HL-60 (cell line): ENCODE measurements at regions not wholly inside any gene's neighbourhood (a gene's known extent, or its start where the extent isn't known, plus 50 kb on each side); places are given as distances from the start of the nearest gene placed in this dataset.

Experiments used
- DNase-seq, 2 experiments: peaks; one replicate each; pipeline ENCODE4 v3.0.0-alpha.2; 2010 to 2020; ENCODE audit warnings: low read depth in 1 of 2, low spot score in 1 of 2
- H3K27ac ChIP-seq: fragments of 250-450 bp; sonication (Bioruptor Pico); replicated peaks from 2 replicates; pipeline ENCODE4 v1.5.1; 2020; ENCODE audit warnings: mild to moderate bottlenecking, moderate library complexity
- H3K27me3 ChIP-seq: fragments of 250-450 bp; sonication (Bioruptor Pico); 2 replicates; pipeline ENCODE4 v1.5.1; 2021; ENCODE audit warnings: mild to moderate bottlenecking, moderate library complexity; ENCODE audit not compliant: insufficient read depth, poor library complexity, severe bottlenecking
- H3K4me3 ChIP-seq: replicated peaks from 2 replicates; pipeline ENCODE4 v1.5.1; 2011; ENCODE audit warnings: mild to moderate bottlenecking, control low read depth, low read length; ENCODE audit not compliant: insufficient read depth
- CTCF ChIP-seq: IDR thresholded peaks from one replicate; pipeline ENCODE4 v1.5.1; 2011; ENCODE audit warnings: low read length, control low read depth, inconsistent platforms; ENCODE audit not compliant: insufficient read depth
- GABPA ChIP-seq: IDR thresholded peaks from 2 replicates; pipeline ENCODE4 v1.6.1; 2012; ENCODE audit warnings: low read depth
- POLR2AphosphoS5 ChIP-seq: IDR thresholded peaks from 2 replicates; pipeline ENCODE4 v1.6.1; 2012; ENCODE audit warnings: low read depth
- REST ChIP-seq: IDR thresholded peaks from 2 replicates; pipeline ENCODE4 v1.6.1; 2012; ENCODE audit warnings: low read depth; ENCODE audit not compliant: insufficient replicate concordance
- SPI1 ChIP-seq: IDR thresholded peaks from 2 replicates; pipeline ENCODE4 v1.6.1; 2012; ENCODE audit warnings: low read depth, mild to moderate bottlenecking, borderline replicate concordance

GRCh38 chr16:59749662-59750336, 1015.7 kb upstream of the GOT2 start:
- DNase-seq = no peak
- Histone ChIP-seq H3K27ac (no peak overlapping the region), H3K4me3 (no peak overlapping the region), H3K27me3 (no peaks in the 10 kb centered on the region)
- no peak for TF ChIP-seq SPI1

GRCh38 chr16:59748531-59748930, 1014.4 kb upstream of the GOT2 start:
- no peak for DNase-seq
- no peak overlapping the region for H3K4me3 ChIP-seq
- TF ChIP-seq REST = no peak
- TF ChIP-seq CTCF = no peak
- no peak for TF ChIP-seq SPI1
- no peak for TF ChIP-seq GABPA
- no peak for TF ChIP-seq POLR2AphosphoS5
- H3K27me3 ChIP-seq = no peaks in the 10 kb centered on the region
- H3K27ac ChIP-seq = no peak overlapping the region

GRCh38 chr16:59743504-59743903, 1009.4 kb upstream of the GOT2 start:
- TF ChIP-seq REST = no peak
- no peak for TF ChIP-seq GABPA
- TF ChIP-seq CTCF = no peak
- TF ChIP-seq POLR2AphosphoS5 = no peak
- TF ChIP-seq SPI1 = no peak
- DNase-seq = no peak
- no peak overlapping the region for H3K4me3 ChIP-seq
- H3K27me3 ChIP-seq = no peaks in the 10 kb centered on the region
- no peak overlapping the region for H3K27ac ChIP-seq

- Histone ChIP-seq H3K27me3 (no peaks in the 10 kb centered on the region), H3K27ac (no peak overlapping the region), H3K4me3 (no peak overlapping the region)
- TF ChIP-seq GABPA = no peak
- no peak for TF ChIP-seq REST
- TF ChIP-seq SPI1 = no peak
- TF ChIP-seq CTCF = no peak
- TF ChIP-seq POLR2AphosphoS5 = no peak
- no peak for DNase-seq
Measured at GRCh38 chr16:59740858-59741257, 1006.7 kb upstream of the GOT2 start.
